Panc1 (cell line): ENCODE measurements at regions not wholly inside any gene's neighbourhood (a gene's known extent, or its start where the extent isn't known, plus 50 kb on each side); places are given as distances from the start of the nearest gene placed in this dataset.

ENCODE experiments used
- ATAC-seq: fragments of 200-7000 bp; cut with Tn5 transposase; 2 replicates; pipeline ENCODE4 v1.9.1; 2020; ENCODE audit warnings: mild to moderate bottlenecking, moderate library complexity
- BruUV-seq: library from RNA; stranded (reverse); fragments of 400-500 nt; replicated peaks from 2 replicates; lab custom pipeline; 2021; lab: Mats Ljungman, UMichigan
- CTCF ChIA-PET: fragments of 300-600 bp; sonication (Branson Sonifier 250); formaldehyde crosslinking; loops from one replicate; lab custom pipeline; 2022; ENCODE audit warnings: antibody characterized with exemption; lab: Charles Lee
- POLR2A ChIA-PET: fragments of 300-600 bp; sonication (Branson Sonifier 250); formaldehyde crosslinking; loops from one replicate; lab custom pipeline; 2022; ENCODE audit warnings: antibody characterized with exemption; lab: Charles Lee
- DNase-seq: peaks from one replicate; pipeline ENCODE4 v3.0.0-alpha.2; 2010; ENCODE audit warnings: low read depth, low spot score
- H3K27ac ChIP-seq: 2 replicates; pipeline ENCODE4 v1.5.1; 2011; ENCODE audit warnings: mild to moderate bottlenecking, low read length, inconsistent platforms
- H3K27me3 ChIP-seq: fragments of 200-500 bp; sonication (Bioruptor generic); 2 replicates; pipeline ENCODE4 v1.6.0; 2014; ENCODE audit warnings: low read length, inconsistent platforms; ENCODE audit not compliant: control insufficient read depth, insufficient read depth
- H3K36me3 ChIP-seq: fragments of 200-500 bp; sonication (Bioruptor generic); 2 replicates; pipeline ENCODE4 v1.5.1; 2014; ENCODE audit warnings: inconsistent platforms, mild to moderate bottlenecking, low read length, moderate library complexity; ENCODE audit not compliant: control insufficient read depth, insufficient read depth
- H3K4me1 ChIP-seq: 2 replicates; pipeline ENCODE4 v1.5.1; 2011; ENCODE audit warnings: inconsistent platforms, mild to moderate bottlenecking, low read length, moderate library complexity; ENCODE audit not compliant: control insufficient read depth, insufficient read depth
- H3K4me3 ChIP-seq, 2 experiments: 2 replicates each; pipeline ENCODE4 v1.5.1; 2011 to 2012; ENCODE audit warnings: low read depth in 2 of 2, low read length in 2 of 2, mild to moderate bottlenecking in 2 of 2, inconsistent platforms in 1 of 2, moderate library complexity in 1 of 2
- H3K9me3 ChIP-seq: fragments of 200-500 bp; sonication (Bioruptor generic); 2 replicates; pipeline ENCODE4 v1.5.1; 2014; ENCODE audit warnings: low read depth, mild to moderate bottlenecking, inconsistent platforms, low read length, moderate library complexity; ENCODE audit not compliant: control insufficient read depth, insufficient read depth
- POLR2AphosphoS5 ChIP-seq: IDR thresholded peaks from 2 replicates; pipeline ENCODE4 v1.6.1; 2012; ENCODE audit warnings: mild to moderate bottlenecking, low read depth, low read length, moderate library complexity
- SIN3A ChIP-seq: IDR thresholded peaks from 2 replicates; pipeline ENCODE4 v1.6.1; 2012; ENCODE audit warnings: low read depth, mild to moderate bottlenecking, low read length, moderate library complexity, borderline replicate concordance; ENCODE audit not compliant: insufficient read depth
- TCF7L2 ChIP-seq: IDR thresholded peaks from 2 replicates; pipeline ENCODE4 v1.6.1; 2011; ENCODE audit warnings: mild to moderate bottlenecking, low read depth, low read length, inconsistent platforms
- in situ Hi-C: cut with HindIII; loops from 2 replicates; pipeline ENCODE4 v1.10.0; 2016; ENCODE audit warnings: low sequenced_read_pairs, low pct_unique_long_range_greater_than_20kb
- intact Hi-C: fragments of 100-400 bp; cut with micrococcal nuclease; formaldehyde crosslinking; loops from one replicate; pipeline ENCODE4 v1.10.0; 2022; ENCODE audit not compliant: unreplicated experiment
- TF ChIP-seq, protein P1 (sequence below): fragments of 450-650 bp; IDR thresholded peaks from 2 replicates; pipeline ENCODE4 v1.5.1; 2017; ENCODE audit warnings: mild to moderate bottlenecking
- TF ChIP-seq, protein P2 (sequence below), 2 experiments: IDR thresholded peaks; 2 replicates each; pipeline ENCODE4 v1.6.1; 2011 to 2012; ENCODE audit warnings: low read depth in 2 of 2, control low read depth in 1 of 2, low read length in 1 of 2, mild to moderate bottlenecking in 1 of 2, moderate library complexity in 1 of 2; ENCODE audit not compliant: insufficient read depth in 1 of 2

DNA sequence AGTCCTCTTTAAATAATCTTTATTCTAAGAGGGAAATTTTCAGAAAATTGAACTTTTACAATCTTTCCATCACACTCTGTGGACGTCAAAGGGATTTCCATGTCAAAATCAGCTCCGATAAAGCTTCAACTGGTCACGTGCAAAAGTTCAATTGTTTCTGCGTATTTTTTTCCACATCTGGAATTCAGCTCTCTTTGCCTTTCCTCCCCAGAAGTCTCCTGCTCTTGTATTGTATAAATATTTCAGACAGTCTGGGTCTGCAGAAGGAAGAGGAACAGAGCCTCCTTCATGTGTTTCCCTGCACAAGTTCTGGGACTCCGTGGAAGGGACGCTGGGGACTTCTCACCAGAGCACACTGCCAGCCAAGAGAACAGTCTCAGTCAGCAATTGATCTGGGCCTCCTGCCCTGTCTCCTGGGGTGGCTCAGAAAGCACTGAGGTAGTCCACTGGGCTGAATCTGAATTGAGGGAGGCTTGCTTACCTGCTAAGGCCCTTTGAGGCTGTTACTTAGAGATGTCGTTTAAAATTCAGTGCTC is 251.5 kb downstream of the TFCP2L1 start:
- no peak overlapping the region for H3K27ac ChIP-seq
- H3K4me3 ChIP-seq: no peak overlapping the region
- CTCF ChIA-PET: no interaction called here
- H3K36me3 ChIP-seq: no peaks in the 10 kb centered on the region
- POLR2A ChIA-PET: interaction anchor here (0.9 kb wide), 1 partner anchor 42 kb away, joined by 3 read pairs; no protein-coding TSS in a partner anchor
- ATAC-seq (no peak), DNase-seq (no peak)
- H3K9me3 ChIP-seq: no peaks in the 10 kb centered on the region
- intact Hi-C loops: no loop called here
- H3K4me1 ChIP-seq: no peaks in the 10 kb centered on the region
- peaks cover 30% of the 10 kb centered on the region for H3K27me3 ChIP-seq
- TF ChIP-seq, protein P1, sequence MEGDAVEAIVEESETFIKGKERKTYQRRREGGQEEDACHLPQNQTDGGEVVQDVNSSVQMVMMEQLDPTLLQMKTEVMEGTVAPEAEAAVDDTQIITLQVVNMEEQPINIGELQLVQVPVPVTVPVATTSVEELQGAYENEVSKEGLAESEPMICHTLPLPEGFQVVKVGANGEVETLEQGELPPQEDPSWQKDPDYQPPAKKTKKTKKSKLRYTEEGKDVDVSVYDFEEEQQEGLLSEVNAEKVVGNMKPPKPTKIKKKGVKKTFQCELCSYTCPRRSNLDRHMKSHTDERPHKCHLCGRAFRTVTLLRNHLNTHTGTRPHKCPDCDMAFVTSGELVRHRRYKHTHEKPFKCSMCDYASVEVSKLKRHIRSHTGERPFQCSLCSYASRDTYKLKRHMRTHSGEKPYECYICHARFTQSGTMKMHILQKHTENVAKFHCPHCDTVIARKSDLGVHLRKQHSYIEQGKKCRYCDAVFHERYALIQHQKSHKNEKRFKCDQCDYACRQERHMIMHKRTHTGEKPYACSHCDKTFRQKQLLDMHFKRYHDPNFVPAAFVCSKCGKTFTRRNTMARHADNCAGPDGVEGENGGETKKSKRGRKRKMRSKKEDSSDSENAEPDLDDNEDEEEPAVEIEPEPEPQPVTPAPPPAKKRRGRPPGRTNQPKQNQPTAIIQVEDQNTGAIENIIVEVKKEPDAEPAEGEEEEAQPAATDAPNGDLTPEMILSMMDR: no peak
- TF ChIP-seq SIN3A: no peak
- TF ChIP-seq, protein P2, sequence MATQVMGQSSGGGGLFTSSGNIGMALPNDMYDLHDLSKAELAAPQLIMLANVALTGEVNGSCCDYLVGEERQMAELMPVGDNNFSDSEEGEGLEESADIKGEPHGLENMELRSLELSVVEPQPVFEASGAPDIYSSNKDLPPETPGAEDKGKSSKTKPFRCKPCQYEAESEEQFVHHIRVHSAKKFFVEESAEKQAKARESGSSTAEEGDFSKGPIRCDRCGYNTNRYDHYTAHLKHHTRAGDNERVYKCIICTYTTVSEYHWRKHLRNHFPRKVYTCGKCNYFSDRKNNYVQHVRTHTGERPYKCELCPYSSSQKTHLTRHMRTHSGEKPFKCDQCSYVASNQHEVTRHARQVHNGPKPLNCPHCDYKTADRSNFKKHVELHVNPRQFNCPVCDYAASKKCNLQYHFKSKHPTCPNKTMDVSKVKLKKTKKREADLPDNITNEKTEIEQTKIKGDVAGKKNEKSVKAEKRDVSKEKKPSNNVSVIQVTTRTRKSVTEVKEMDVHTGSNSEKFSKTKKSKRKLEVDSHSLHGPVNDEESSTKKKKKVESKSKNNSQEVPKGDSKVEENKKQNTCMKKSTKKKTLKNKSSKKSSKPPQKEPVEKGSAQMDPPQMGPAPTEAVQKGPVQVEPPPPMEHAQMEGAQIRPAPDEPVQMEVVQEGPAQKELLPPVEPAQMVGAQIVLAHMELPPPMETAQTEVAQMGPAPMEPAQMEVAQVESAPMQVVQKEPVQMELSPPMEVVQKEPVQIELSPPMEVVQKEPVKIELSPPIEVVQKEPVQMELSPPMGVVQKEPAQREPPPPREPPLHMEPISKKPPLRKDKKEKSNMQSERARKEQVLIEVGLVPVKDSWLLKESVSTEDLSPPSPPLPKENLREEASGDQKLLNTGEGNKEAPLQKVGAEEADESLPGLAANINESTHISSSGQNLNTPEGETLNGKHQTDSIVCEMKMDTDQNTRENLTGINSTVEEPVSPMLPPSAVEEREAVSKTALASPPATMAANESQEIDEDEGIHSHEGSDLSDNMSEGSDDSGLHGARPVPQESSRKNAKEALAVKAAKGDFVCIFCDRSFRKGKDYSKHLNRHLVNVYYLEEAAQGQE (IDR thresholded peaks at IDR 0.05; ENCODE audit: insufficient read depth in 1 of 2, low read depth in 2 of 2, low read length in 1 of 2): no peak
- no peak for TF ChIP-seq TCF7L2
- in situ Hi-C loops: no loop called here
- BruUV-seq: no TSS peak

DNA sequence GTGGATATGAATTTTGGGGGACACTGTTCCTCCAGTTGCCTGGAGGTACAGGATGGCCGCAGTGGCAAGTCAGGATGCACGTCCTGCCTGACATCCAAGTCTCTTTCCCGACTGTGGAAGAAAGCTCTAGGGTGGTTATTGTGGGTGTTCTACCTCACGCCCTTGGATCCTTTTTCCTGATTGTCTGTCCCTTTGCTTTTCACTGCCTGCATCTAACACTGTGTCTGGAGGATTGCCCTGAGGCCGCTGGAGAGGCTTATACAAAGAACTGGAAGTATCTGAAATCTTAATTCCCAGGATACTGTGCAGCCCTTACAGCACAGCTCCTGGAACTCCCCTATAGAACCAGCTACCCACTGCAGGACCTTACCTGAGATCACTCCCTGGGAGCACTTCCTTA is 250.5 kb downstream of the TFCP2L1 start:
- H3K9me3 ChIP-seq: no peaks in the 10 kb centered on the region
- peaks cover 22% of the 10 kb centered on the region for H3K27me3 ChIP-seq
- H3K4me1 ChIP-seq: no peaks in the 10 kb centered on the region
- no peak for DNase-seq
- H3K36me3 ChIP-seq: no peaks in the 10 kb centered on the region
- in situ Hi-C loops: no loop called here
- no peak overlapping the region for H3K4me3 ChIP-seq
- H3K27ac ChIP-seq: no peak overlapping the region
- intact Hi-C loops: no loop called here
- BruUV-seq: no TSS peak
- ATAC-seq: no peak
- no peak for TF ChIP-seq POLR2AphosphoS5
- TF ChIP-seq TCF7L2: no peak
- TF ChIP-seq, protein P2 (IDR thresholded peaks at IDR 0.05; ENCODE audit: insufficient read depth in 1 of 2, low read depth in 2 of 2, low read length in 1 of 2): no peak
- TF ChIP-seq, protein P1: no peak
- no peak for TF ChIP-seq SIN3A
- ChIA-PET CTCF (no interaction called here), POLR2A (no interaction called here)
